Type B pancreatic cell (in vitro differentiated cells): ENCODE measurements at regions not wholly inside any gene's neighbourhood (a gene's known extent, or its start where the extent isn't known, plus 50 kb on each side); places are given as distances from the start of the nearest gene placed in this dataset.

Experiments
- DNase-seq: peaks from one replicate; pipeline ENCODE4 v3.0.0; 2021; ENCODE audit warnings: mixed read lengths; ENCODE audit not compliant: unreplicated experiment; ENCODE audit errors: extremely low spot score
- H3K27ac Mint-ChIP-seq: 2 replicates; pipeline ENCODE4 v1.8.0; 2021; ENCODE audit warnings: mild to moderate bottlenecking, mixed read lengths
- H3K27me3 Mint-ChIP-seq: 2 replicates; pipeline ENCODE4 v1.8.0; 2021; ENCODE audit warnings: mixed read lengths
- H3K36me3 Mint-ChIP-seq: 2 replicates; pipeline ENCODE4 v1.8.0; 2021; ENCODE audit warnings: mixed read lengths
- H3K4me1 Mint-ChIP-seq: one replicate; pipeline ENCODE4 v1.8.0; 2021; ENCODE audit warnings: mixed read lengths; ENCODE audit not compliant: unreplicated experiment
- H3K4me3 Mint-ChIP-seq: 2 replicates; pipeline ENCODE4 v1.8.0; 2021; ENCODE audit warnings: mild to moderate bottlenecking, mixed read lengths
- H3K9me3 Mint-ChIP-seq: 2 replicates; pipeline ENCODE4 v1.8.0; 2021; ENCODE audit warnings: mixed read lengths
- CTCF ChIP-seq: fragments of 200-600 bp; sonication (generic); conservative IDR thresholded peaks from 2 replicates; pipeline ENCODE4 v1.5.0; 2021; ENCODE audit warnings: antibody characterized with exemption, mild to moderate bottlenecking

GRCh38 chr10:50961297-50961696 is 75.9 kb upstream of the A1CF start:
- Mint-ChIP-seq H3K4me3 (no peak overlapping the region), H3K4me1 (no peaks in the 10 kb centered on the region), H3K36me3 (no peaks in the 10 kb centered on the region), H3K27me3 (no peaks in the 10 kb centered on the region), H3K27ac (no peak overlapping the region), H3K9me3 (peaks cover 3% of the 10 kb centered on the region)
- DNase-seq = no peak
- no peak for TF ChIP-seq CTCF

- H3K27ac Mint-ChIP-seq = no peak overlapping the region
- H3K9me3 Mint-ChIP-seq = peaks cover 3% of the 10 kb centered on the region
- no peaks in the 10 kb centered on the region for H3K36me3 Mint-ChIP-seq
- no peak for DNase-seq
- TF ChIP-seq CTCF = no peak
- H3K27me3 Mint-ChIP-seq = no peaks in the 10 kb centered on the region
- H3K4me3 Mint-ChIP-seq = no peak overlapping the region
- H3K4me1 Mint-ChIP-seq = no peaks in the 10 kb centered on the region
These were observed 77.6 kb upstream of the A1CF start for GRCh38 chr10:50963063-50963462.

- Mint-ChIP-seq H3K9me3 (no peaks in the 10 kb centered on the region), H3K36me3 (no peaks in the 10 kb centered on the region), H3K27me3 (no peaks in the 10 kb centered on the region), H3K4me3 (no peak overlapping the region), H3K27ac (no peak overlapping the region), H3K4me1 (no peaks in the 10 kb centered on the region)
- no peak for DNase-seq
- TF ChIP-seq CTCF = no peak
These were observed 83.1 kb upstream of the A1CF start for GRCh38 chr10:50968386-50969091.

GRCh38 chr10:50972591-50972990 is 87.2 kb upstream of the A1CF start:
- DNase-seq = no peak
- no peak overlapping the region for H3K27ac Mint-ChIP-seq
- no peaks in the 10 kb centered on the region for H3K9me3 Mint-ChIP-seq
- H3K27me3 Mint-ChIP-seq = no peaks in the 10 kb centered on the region
- H3K4me1 Mint-ChIP-seq = no peaks in the 10 kb centered on the region
- no peak overlapping the region for H3K4me3 Mint-ChIP-seq
- TF ChIP-seq CTCF = no peak
- no peaks in the 10 kb centered on the region for H3K36me3 Mint-ChIP-seq

DNA sequence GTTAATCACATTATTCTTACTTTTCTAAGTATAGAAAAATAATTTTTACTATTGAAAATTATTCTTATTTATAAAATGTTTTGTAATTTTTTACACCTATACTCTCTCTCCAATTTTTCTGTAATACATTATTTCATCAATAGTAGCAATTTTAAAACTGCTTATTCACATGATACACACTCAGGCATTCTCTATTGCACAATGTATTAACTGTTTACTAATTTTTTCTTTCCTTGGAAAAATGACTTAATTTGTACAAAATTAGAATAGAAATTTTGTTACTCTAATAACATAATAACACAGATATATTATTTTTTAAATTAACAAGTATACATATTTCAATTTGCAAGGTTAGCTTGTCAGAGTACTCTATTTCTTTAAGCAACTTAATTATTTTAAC is 92.9 kb upstream of the PRKG1 start:
- Mint-ChIP-seq H3K4me3 (no peak overlapping the region), H3K27me3 (no peaks in the 10 kb centered on the region), H3K9me3 (no peaks in the 10 kb centered on the region), H3K27ac (no peak overlapping the region), H3K36me3 (no peaks in the 10 kb centered on the region), H3K4me1 (no peaks in the 10 kb centered on the region)
- TF ChIP-seq CTCF = no peak
- no peak for DNase-seq

GRCh38 chr10:50981904-50982303 is 92.4 kb upstream of the PRKG1 start:
- Mint-ChIP-seq H3K27ac (no peak overlapping the region), H3K4me1 (no peaks in the 10 kb centered on the region), H3K27me3 (no peaks in the 10 kb centered on the region), H3K9me3 (no peaks in the 10 kb centered on the region), H3K36me3 (no peaks in the 10 kb centered on the region), H3K4me3 (no peak overlapping the region)
- DNase-seq = no peak
- TF ChIP-seq CTCF = no peak
